ENCODE measurements at regions not wholly inside any gene's neighbourhood (a gene's known extent, or its start where the extent isn't known, plus 50 kb on each side); places are given as distances from the start of the nearest gene placed in this dataset.

- Histone ChIP-seq H3K4me3 (ENCODE audit: low read depth, low read length) (no peak overlapping the region), H3K27ac (no peak overlapping the region), H3K27me3 (ENCODE audit: insufficient read depth, low read depth, severe bottlenecking) (no peaks in the 10 kb centered on the region), H3K36me3 (no peaks in the 10 kb centered on the region), H3K9me3 (ENCODE audit: severe bottlenecking) (no peaks in the 10 kb centered on the region)
- no peak for DNase-seq
- no peak for TF ChIP-seq CTCF (IDR thresholded peaks at IDR 0.05; ENCODE audit: low read depth, low read length)
Observed at GRCh38 chr9:19732441-19732951, 56.3 kb downstream of the SLC24A2 start.

- no peak for TF ChIP-seq CTCF (IDR thresholded peaks at IDR 0.05; ENCODE audit: low read depth, low read length)
- H3K9me3 ChIP-seq (ENCODE audit: severe bottlenecking), result no peaks in the 10 kb centered on the region
- H3K36me3 ChIP-seq, result no peaks in the 10 kb centered on the region
- H3K27ac ChIP-seq, result no peak overlapping the region
- no peaks in the 10 kb centered on the region for H3K27me3 ChIP-seq (ENCODE audit: insufficient read depth, low read depth, severe bottlenecking)
- H3K4me3 ChIP-seq (ENCODE audit: low read depth, low read length), result no peak overlapping the region
- DNase-seq, result no peak
Observed at GRCh38 chr9:19728101-19728500, 60.7 kb downstream of the SLC24A2 start.

- Histone ChIP-seq H3K27me3 (ENCODE audit: insufficient read depth, low read depth, severe bottlenecking) (no peaks in the 10 kb centered on the region), H3K36me3 (no peaks in the 10 kb centered on the region), H3K4me3 (ENCODE audit: low read depth, low read length) (no peak overlapping the region), H3K9me3 (ENCODE audit: severe bottlenecking) (no peaks in the 10 kb centered on the region), H3K27ac (no peak overlapping the region)
- TF ChIP-seq CTCF (IDR thresholded peaks at IDR 0.05; ENCODE audit: low read depth, low read length), result no peak
- no peak for DNase-seq
Observed at GRCh38 chr9:19725970-19726369, 62.9 kb downstream of the SLC24A2 start.

GRCh38 chr9:19720377-19720776 lies 68.5 kb downstream of the SLC24A2 start:
- Histone ChIP-seq H3K4me3 (ENCODE audit: low read depth, low read length) (no peak overlapping the region), H3K27me3 (ENCODE audit: insufficient read depth, low read depth, severe bottlenecking) (no peaks in the 10 kb centered on the region), H3K27ac (no peak overlapping the region), H3K9me3 (ENCODE audit: severe bottlenecking) (no peaks in the 10 kb centered on the region), H3K36me3 (no peaks in the 10 kb centered on the region)
- no peak for TF ChIP-seq CTCF (IDR thresholded peaks at IDR 0.05; ENCODE audit: low read depth, low read length)
- no peak for DNase-seq

GRCh38 chr9:19703702-19704101 lies 85.1 kb downstream of the SLC24A2 start:
- Histone ChIP-seq H3K36me3 (no peaks in the 10 kb centered on the region), H3K27ac (no peak overlapping the region), H3K9me3 (ENCODE audit: severe bottlenecking) (no peaks in the 10 kb centered on the region), H3K4me3 (ENCODE audit: low read depth, low read length) (no peak overlapping the region), H3K27me3 (ENCODE audit: insufficient read depth, low read depth, severe bottlenecking) (no peaks in the 10 kb centered on the region)
- DNase-seq, result no peak
- TF ChIP-seq CTCF (IDR thresholded peaks at IDR 0.05; ENCODE audit: low read depth, low read length), result no peak

- TF ChIP-seq CTCF (IDR thresholded peaks at IDR 0.05; ENCODE audit: low read depth, low read length), result no peak
- Histone ChIP-seq H3K9me3 (ENCODE audit: severe bottlenecking) (no peaks in the 10 kb centered on the region), H3K27me3 (ENCODE audit: insufficient read depth, low read depth, severe bottlenecking) (no peaks in the 10 kb centered on the region), H3K27ac (no peak overlapping the region), H3K36me3 (no peaks in the 10 kb centered on the region), H3K4me3 (ENCODE audit: low read depth, low read length) (no peak overlapping the region)
- DNase-seq, result no peak
Observed at GRCh38 chr9:19701991-19702390, 86.8 kb downstream of the SLC24A2 start.

All from WERI-Rb-1 (cell line).